Upper lobe of right lung (tissue), 1 donor: ENCODE measurements at regions not wholly inside any gene's neighbourhood (a gene's known extent, or its start where the extent isn't known, plus 50 kb on each side); places are given as distances from the start of the nearest gene placed in this dataset.

Experiments
- ATAC-seq: fragments of 200-7000 bp; cut with Tn5 transposase; one replicate; pipeline ENCODE4 v1.9.1; 2020; ENCODE audit warnings: mild to moderate bottlenecking, moderate library complexity
- DNase-seq: peaks from one replicate; pipeline ENCODE4 v3.0.0-alpha.2; 2020
- H3K27ac ChIP-seq: fragments of 200-600 bp; one replicate; pipeline ENCODE4 v1.8.0; 2022
- H3K27me3 ChIP-seq: fragments of 200-600 bp; one replicate; pipeline ENCODE4 v1.8.0; 2022; ENCODE audit warnings: mild to moderate bottlenecking
- H3K36me3 ChIP-seq: fragments of 200-600 bp; one replicate; pipeline ENCODE4 v1.8.0; 2022
- H3K4me1 ChIP-seq: fragments of 200-600 bp; one replicate; pipeline ENCODE4 v1.8.0; 2022
- H3K4me3 ChIP-seq: fragments of 200-600 bp; one replicate; pipeline ENCODE4 v1.8.0; 2022; ENCODE audit warnings: mild to moderate bottlenecking
- H3K9me3 ChIP-seq: fragments of 200-600 bp; one replicate; pipeline ENCODE4 v1.8.0; 2022
- intact Hi-C: fragments of 100-400 bp; cut with DNase I; formaldehyde crosslinking; loops from one replicate; pipeline ENCODE4 v1.11.0; 2022
- TF ChIP-seq, protein P1 (sequence below): fragments of 200-600 bp; IDR thresholded peaks from one replicate; pipeline ENCODE4 v1.8.0; 2022; ENCODE audit warnings: antibody characterized with exemption
- donor health status: DM: no; HTN: yes; CAD: no; lungs with severe emphysema.

DNA sequence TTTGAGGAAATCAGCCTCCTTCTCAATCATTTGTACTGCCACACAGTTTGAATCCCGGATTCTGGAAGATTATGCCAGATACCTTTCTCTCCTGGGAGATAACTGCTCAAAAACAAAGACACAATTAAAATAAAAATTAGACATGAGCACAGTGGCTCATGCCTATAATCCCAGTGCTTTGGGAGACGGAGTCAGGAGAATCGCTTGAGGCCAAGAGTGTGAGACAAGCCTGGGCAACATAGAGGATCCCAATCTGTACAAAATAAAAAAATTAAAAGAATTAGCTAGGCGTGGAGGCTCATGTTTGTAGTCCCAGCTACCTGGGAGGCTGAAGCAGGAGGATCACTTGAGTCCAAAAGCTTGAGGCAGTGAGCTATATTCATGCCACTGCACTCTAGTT lies 376.3 kb upstream of the ZFP42 start:
- intact Hi-C loops = no loop called here
- DNase-seq = no peak
- Histone ChIP-seq H3K4me3 (no peak overlapping the region), H3K27me3 (no peaks in the 10 kb centered on the region), H3K4me1 (no peaks in the 10 kb centered on the region), H3K27ac (no peak overlapping the region), H3K36me3 (no peaks in the 10 kb centered on the region), H3K9me3 (no peaks in the 10 kb centered on the region)
- no peak for ATAC-seq
- TF ChIP-seq, protein P1, sequence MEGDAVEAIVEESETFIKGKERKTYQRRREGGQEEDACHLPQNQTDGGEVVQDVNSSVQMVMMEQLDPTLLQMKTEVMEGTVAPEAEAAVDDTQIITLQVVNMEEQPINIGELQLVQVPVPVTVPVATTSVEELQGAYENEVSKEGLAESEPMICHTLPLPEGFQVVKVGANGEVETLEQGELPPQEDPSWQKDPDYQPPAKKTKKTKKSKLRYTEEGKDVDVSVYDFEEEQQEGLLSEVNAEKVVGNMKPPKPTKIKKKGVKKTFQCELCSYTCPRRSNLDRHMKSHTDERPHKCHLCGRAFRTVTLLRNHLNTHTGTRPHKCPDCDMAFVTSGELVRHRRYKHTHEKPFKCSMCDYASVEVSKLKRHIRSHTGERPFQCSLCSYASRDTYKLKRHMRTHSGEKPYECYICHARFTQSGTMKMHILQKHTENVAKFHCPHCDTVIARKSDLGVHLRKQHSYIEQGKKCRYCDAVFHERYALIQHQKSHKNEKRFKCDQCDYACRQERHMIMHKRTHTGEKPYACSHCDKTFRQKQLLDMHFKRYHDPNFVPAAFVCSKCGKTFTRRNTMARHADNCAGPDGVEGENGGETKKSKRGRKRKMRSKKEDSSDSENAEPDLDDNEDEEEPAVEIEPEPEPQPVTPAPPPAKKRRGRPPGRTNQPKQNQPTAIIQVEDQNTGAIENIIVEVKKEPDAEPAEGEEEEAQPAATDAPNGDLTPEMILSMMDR = no peak

DNA sequence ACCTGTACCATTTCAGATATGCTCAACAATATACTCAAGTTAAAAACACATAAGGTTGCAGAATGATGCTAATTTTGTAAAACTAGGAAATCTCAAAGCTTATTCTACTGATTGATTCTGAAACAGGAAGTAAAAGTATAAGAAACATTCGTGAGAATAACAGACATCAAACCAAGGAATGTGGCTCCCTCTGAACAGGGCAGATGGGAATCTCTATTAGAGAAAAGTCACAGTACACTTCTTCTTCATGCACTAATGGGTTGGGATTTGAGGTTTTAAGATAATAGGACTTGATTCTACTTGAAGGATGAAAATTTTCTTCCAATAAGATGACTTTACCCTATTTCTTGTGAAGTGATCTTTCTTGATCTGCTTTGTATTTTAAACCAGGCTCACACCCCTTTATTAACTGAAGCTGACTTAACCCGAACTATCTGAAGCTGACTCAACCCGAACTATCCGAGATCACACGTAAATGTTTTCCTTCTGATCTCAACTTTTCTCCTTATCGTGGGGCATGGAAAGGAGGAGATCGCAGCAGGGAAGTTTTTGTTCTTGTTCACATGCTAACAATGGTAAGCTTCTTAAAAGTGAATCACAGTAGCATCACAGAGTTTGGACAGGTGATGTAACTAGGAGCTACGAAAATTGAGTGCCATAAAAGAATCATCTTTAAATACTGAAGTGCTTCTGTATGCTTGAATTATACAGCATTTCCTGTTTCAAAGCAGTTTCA lies 363.1 kb upstream of the ZFP42 start:
- intact Hi-C loops = no loop called here
- Histone ChIP-seq H3K9me3 (no peaks in the 10 kb centered on the region), H3K4me1 (no peaks in the 10 kb centered on the region), H3K27ac (no peak overlapping the region), H3K36me3 (no peaks in the 10 kb centered on the region), H3K27me3 (no peaks in the 10 kb centered on the region), H3K4me3 (no peak overlapping the region)
- ATAC-seq = no peak
- TF ChIP-seq, protein P1 = no peak
- DNase-seq = no peak

DNA sequence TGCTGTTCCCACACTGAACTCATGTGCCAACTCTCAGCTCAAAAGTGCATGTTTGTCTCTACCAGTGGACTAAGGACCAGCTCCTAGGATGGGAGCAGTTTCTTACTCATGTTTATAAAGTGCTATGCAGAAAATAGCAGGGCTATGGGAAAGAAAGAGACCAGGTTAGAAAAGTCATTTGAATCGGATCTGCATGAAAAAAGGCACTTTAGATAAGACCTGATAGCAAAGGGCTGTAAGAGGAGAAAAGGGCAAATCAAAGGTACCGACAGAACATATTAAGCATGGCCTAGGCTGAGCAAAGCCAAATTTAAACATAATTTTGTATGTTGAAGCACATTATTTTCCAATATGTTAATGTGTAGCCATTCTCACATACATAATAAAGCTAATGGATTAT lies 362.3 kb upstream of the ZFP42 start:
- no peaks in the 10 kb centered on the region for H3K4me1 ChIP-seq
- H3K27ac ChIP-seq = no peak overlapping the region
- DNase-seq (no peak), ATAC-seq (no peak)
- no peaks in the 10 kb centered on the region for H3K36me3 ChIP-seq
- H3K27me3 ChIP-seq = no peaks in the 10 kb centered on the region
- H3K4me3 ChIP-seq = no peak overlapping the region
- H3K9me3 ChIP-seq = no peaks in the 10 kb centered on the region
- TF ChIP-seq, protein P1 = no peak
- intact Hi-C loops = no loop called here

DNA sequence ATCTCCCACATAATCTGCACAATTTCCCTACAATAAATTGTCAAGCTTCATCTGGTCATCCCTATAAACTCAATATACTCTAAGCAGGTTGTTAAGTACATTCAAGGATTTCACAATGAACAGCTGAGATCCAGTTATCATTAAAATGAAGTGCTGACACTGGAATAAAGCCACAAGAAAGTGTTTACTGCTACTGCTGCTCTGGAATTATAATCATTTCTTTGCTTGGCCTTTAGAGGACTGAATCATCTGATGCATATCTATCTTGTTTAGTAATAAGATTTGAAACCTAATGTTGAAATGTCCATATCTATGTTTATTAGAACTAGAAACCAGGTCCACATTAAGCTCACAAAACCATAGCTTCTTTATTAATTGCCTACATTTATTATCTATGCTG lies 338.6 kb upstream of the ZFP42 start:
- Histone ChIP-seq H3K36me3 (no peaks in the 10 kb centered on the region), H3K27me3 (no peaks in the 10 kb centered on the region), H3K9me3 (no peaks in the 10 kb centered on the region), H3K4me3 (no peak overlapping the region), H3K4me1 (no peaks in the 10 kb centered on the region), H3K27ac (no peak overlapping the region)
- DNase-seq = no peak
- TF ChIP-seq, protein P1 = no peak
- intact Hi-C loops = no loop called here
- no peak for ATAC-seq

DNA sequence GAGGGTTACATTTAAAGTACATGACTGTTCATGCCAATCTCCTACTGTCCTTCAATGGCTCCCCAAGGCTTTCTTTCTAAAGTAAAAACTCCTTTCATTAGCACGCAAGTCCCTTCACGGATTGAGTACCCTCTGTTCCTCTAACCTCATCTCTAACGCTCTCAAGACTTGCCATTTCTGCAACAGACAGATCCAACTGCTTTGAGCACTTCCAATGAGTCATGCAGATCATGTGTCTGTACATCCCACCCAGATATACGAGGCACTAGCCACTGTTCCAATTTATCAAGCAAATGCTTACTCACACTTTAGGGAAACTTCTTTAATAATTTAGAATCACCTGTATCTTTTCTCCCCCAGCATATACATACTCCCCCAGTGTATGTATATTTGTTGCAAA lies 332.5 kb upstream of the ZFP42 start:
- Histone ChIP-seq H3K27ac (no peak overlapping the region), H3K9me3 (no peaks in the 10 kb centered on the region), H3K36me3 (no peaks in the 10 kb centered on the region), H3K27me3 (no peaks in the 10 kb centered on the region), H3K4me1 (peaks cover 3% of the 10 kb centered on the region), H3K4me3 (no peak overlapping the region)
- intact Hi-C loops = no loop called here
- TF ChIP-seq, protein P1 = no peak
- ATAC-seq (no peak), DNase-seq (no peak)

DNA sequence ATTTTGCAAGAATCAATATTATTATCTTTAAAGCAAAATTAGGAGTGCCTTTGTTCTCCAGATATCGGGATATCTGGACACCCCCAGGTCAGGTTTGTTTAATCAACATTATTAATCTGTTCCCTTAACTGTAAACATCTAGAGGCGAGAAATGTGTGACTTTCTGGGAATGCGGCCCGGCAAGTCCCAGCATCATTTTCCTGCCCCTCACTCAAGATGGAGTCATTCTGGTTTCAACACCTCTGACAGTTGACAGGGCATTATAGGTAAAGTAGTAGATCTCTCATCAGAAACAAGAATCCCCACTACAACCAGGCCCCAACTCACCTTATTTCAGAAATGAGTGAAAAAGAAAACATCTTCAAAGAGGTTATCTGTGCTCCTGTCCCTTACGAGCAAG lies 331.6 kb upstream of the ZFP42 start:
- no peak overlapping the region for H3K4me3 ChIP-seq
- no peaks in the 10 kb centered on the region for H3K9me3 ChIP-seq
- no peaks in the 10 kb centered on the region for H3K27me3 ChIP-seq
- no peak overlapping the region for H3K27ac ChIP-seq
- DNase-seq (no peak), ATAC-seq (no peak)
- peaks cover 3% of the 10 kb centered on the region for H3K4me1 ChIP-seq
- TF ChIP-seq, protein P1 = no peak
- no peaks in the 10 kb centered on the region for H3K36me3 ChIP-seq
- intact Hi-C loops = no loop called here
